Mucosa of rectum (tissue), 2 donors: ENCODE measurements at regions not wholly inside any gene's neighbourhood (a gene's known extent, or its start where the extent isn't known, plus 50 kb on each side); places are given as distances from the start of the nearest gene placed in this dataset.

Experiments used
- H3K27ac ChIP-seq, 2 donors: one replicate each; pipeline ENCODE4 v1.7.0; 2013; ENCODE audit warnings: inconsistent platforms in 2 of 2, low read depth in 2 of 2, low read length in 2 of 2
- H3K27me3 ChIP-seq, 2 donors: one replicate each; pipeline ENCODE4 v1.7.0; 2013; ENCODE audit warnings: low read length in 2 of 2; ENCODE audit not compliant: control insufficient read depth in 2 of 2, insufficient read depth in 2 of 2
- H3K36me3 ChIP-seq, 2 donors: one replicate each; pipeline ENCODE4 v1.7.0; 2013; ENCODE audit warnings: low read length in 2 of 2; ENCODE audit not compliant: control insufficient read depth in 2 of 2, insufficient read depth in 2 of 2
- H3K4me1 ChIP-seq, 2 donors: one replicate each; pipeline ENCODE4 v1.7.0; 2013; ENCODE audit warnings: low read length in 2 of 2, mild to moderate bottlenecking in 1 of 2; ENCODE audit not compliant: control insufficient read depth in 2 of 2, insufficient read depth in 2 of 2
- H3K4me3 ChIP-seq, 2 donors: one replicate each; pipeline ENCODE4 v1.7.0; 2013; ENCODE audit warnings: low read length in 2 of 2
- H3K9ac ChIP-seq, 2 donors: one replicate each; pipeline ENCODE4 v1.7.0; 2013; ENCODE audit warnings: low read length in 2 of 2, low read depth in 1 of 2, mild to moderate bottlenecking in 1 of 2
- H3K9me3 ChIP-seq, 2 donors: one replicate each; pipeline ENCODE4 v1.7.0; 2013; ENCODE audit warnings: low read length in 2 of 2; ENCODE audit not compliant: control insufficient read depth in 2 of 2
- donor health status: healthy.
- donor health status: Normal muscosa, but diverticular disease.

GRCh38 chr14:83096092-83096491, 1562.4 kb upstream of the SEL1L start:
- Histone ChIP-seq H3K4me1 (no peaks in the 10 kb centered on the region), H3K36me3 (no peaks in the 10 kb centered on the region), H3K9me3 (no peaks in the 10 kb centered on the region), H3K4me3 (no peak overlapping the region), H3K27me3 (no peaks in the 10 kb centered on the region), H3K27ac (no peak overlapping the region), H3K9ac (no peak overlapping the region)

DNA sequence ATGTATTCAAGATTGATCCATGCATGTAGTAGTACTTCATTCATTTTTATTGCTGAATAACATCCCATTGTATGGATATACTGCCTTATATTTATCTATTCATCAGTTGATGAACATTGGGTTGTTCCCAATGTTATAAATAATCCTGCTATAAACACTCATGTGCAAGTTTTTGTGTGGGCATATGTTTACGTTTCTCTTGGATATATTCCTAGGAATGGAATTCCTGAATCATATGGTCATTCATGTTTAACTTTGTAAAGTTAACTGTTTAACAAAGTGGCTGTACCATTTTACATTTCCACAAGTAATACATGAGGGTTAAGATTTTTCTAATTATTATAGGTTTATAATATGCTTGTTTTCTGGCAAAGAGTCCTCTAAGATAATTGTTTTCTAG, 1568.2 kb upstream of the SEL1L start:
- Histone ChIP-seq H3K9ac (no peak overlapping the region), H3K36me3 (no peaks in the 10 kb centered on the region), H3K9me3 (peaks cover 0 to 3% of the 10 kb centered on the region in 2 donors), H3K4me3 (no peak overlapping the region), H3K27me3 (no peaks in the 10 kb centered on the region), H3K4me1 (no peaks in the 10 kb centered on the region), H3K27ac (no peak overlapping the region)

DNA sequence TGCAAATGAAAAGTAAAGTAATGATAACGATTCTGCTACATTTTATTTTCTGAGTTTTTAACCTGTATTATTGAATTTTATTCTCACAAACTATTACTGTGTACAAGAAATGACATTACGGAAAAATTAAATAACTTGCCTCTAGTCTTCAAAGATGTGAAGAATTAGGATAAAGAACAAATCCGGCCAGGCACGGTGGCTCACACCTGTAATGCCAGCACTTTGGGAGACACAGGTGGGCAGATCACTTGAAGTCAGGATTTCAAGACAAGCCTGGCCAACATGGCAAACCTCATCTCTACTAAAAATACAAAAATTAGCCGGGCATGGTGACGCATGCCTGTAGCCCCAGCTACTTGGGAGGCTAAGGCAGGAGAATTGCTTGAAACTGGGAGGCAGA, 1584.4 kb upstream of the SEL1L start:
- peaks cover 0 to 3% of the 10 kb centered on the region in 2 donors for H3K9me3 ChIP-seq
- H3K36me3 ChIP-seq: no peaks in the 10 kb centered on the region
- no peaks in the 10 kb centered on the region for H3K27me3 ChIP-seq
- H3K4me3 ChIP-seq: no peak overlapping the region
- no peaks in the 10 kb centered on the region for H3K4me1 ChIP-seq
- H3K9ac ChIP-seq: no peak overlapping the region
- H3K27ac ChIP-seq: no peak overlapping the region

DNA sequence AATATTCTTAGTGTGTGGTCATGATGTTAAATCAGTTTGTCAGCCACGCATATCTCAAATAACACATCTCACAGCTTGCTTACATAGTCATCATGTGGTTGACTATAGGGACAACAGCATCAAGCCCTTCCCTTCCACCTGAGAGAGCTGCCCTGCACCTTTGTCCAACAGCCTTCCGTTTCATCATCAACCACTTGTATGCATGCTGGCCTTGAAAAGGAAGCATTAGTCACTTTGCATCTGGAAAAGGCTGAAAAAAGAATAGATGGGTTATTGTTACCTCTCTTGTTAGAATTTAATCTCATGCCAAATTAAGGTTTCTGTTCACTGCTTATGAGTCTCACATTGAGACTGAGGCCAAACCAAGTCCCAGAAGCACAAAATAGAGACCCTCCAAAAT, 1586.5 kb upstream of the SEL1L start:
- H3K9ac ChIP-seq: no peak overlapping the region
- H3K27ac ChIP-seq: no peak overlapping the region
- H3K4me1 ChIP-seq: no peaks in the 10 kb centered on the region
- H3K36me3 ChIP-seq: no peaks in the 10 kb centered on the region
- peaks cover 0 to 1% of the 10 kb centered on the region in 2 donors for H3K9me3 ChIP-seq
- H3K4me3 ChIP-seq: no peak overlapping the region
- no peaks in the 10 kb centered on the region for H3K27me3 ChIP-seq

DNA sequence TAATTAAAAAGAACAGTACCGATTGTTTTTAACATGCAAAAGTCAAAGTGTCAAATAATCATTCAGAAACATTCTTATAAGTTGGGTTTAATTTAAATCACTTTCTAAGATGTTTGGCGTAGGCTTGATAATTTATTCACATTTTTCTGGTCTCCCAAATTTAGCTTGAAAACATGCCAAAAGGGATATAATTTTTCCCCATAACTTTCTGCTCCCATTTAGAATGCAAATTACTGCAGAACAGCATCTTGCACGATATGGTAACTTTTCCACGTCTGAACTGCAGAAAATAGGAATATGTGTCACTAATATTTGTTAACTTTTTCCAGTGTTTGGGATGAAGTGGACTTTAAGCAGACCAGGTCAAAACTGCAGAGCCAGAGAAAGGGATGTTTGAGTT, 1592.4 kb upstream of the SEL1L start:
- Histone ChIP-seq H3K4me3 (no peak overlapping the region), H3K9me3 (peaks cover 0 to 2% of the 10 kb centered on the region in 2 donors), H3K4me1 (no peaks in the 10 kb centered on the region), H3K27ac (no peak overlapping the region), H3K27me3 (no peaks in the 10 kb centered on the region), H3K36me3 (no peaks in the 10 kb centered on the region), H3K9ac (no peak overlapping the region)

- Histone ChIP-seq H3K4me1 (no peaks in the 10 kb centered on the region), H3K9ac (no peak overlapping the region), H3K27ac (no peak overlapping the region), H3K9me3 (peaks cover 0 to 2% of the 10 kb centered on the region in 2 donors), H3K27me3 (no peaks in the 10 kb centered on the region), H3K4me3 (no peak overlapping the region), H3K36me3 (no peaks in the 10 kb centered on the region)
Observed at GRCh38 chr14:83128783-83129182, 1595.1 kb upstream of the SEL1L start.

DNA sequence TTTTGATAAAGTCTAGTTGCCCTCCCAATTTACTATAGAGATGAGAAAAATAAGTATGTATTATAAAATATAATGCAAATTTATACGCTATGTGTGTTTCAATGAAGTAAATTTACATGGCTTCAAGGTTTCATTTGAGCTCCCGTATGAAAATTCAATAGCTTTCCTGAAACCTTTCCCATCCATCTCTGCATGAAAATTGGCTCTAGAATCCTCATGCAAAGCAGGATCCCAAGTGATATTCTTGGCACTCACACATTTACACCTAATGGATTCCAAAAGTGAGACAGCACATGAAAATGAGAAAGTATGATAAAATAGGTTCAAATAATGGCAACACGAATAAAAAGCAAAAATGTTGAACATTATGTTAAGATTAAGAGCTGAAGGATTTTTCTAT, 1595.8 kb upstream of the SEL1L start:
- no peaks in the 10 kb centered on the region for H3K36me3 ChIP-seq

GRCh38 chr14:83133981-83134645, 1600.5 kb upstream of the SEL1L start:
- H3K4me3 ChIP-seq: no peak overlapping the region
- H3K27ac ChIP-seq: no peak overlapping the region
- H3K27me3 ChIP-seq: no peaks in the 10 kb centered on the region
- H3K9ac ChIP-seq: no peak overlapping the region
- H3K4me1 ChIP-seq: no peaks in the 10 kb centered on the region
- no peaks in the 10 kb centered on the region for H3K36me3 ChIP-seq
- H3K9me3 ChIP-seq: no peaks in the 10 kb centered on the region

More for the DNA sequence above, 1595.8 kb upstream of the SEL1L start:
- Histone ChIP-seq H3K9ac (no peak overlapping the region), H3K4me3 (no peak overlapping the region), H3K9me3 (peaks cover 0 to 2% of the 10 kb centered on the region in 2 donors), H3K4me1 (no peaks in the 10 kb centered on the region), H3K27me3 (no peaks in the 10 kb centered on the region), H3K27ac (no peak overlapping the region)

GRCh38 chr14:83140756-83141155, 1607.1 kb upstream of the SEL1L start:
- no peaks in the 10 kb centered on the region for H3K9me3 ChIP-seq
- no peaks in the 10 kb centered on the region for H3K4me1 ChIP-seq
- H3K4me3 ChIP-seq: no peak overlapping the region
- H3K36me3 ChIP-seq: no peaks in the 10 kb centered on the region
- no peak overlapping the region for H3K27ac ChIP-seq
- no peak overlapping the region for H3K9ac ChIP-seq
- H3K27me3 ChIP-seq: no peaks in the 10 kb centered on the region

DNA sequence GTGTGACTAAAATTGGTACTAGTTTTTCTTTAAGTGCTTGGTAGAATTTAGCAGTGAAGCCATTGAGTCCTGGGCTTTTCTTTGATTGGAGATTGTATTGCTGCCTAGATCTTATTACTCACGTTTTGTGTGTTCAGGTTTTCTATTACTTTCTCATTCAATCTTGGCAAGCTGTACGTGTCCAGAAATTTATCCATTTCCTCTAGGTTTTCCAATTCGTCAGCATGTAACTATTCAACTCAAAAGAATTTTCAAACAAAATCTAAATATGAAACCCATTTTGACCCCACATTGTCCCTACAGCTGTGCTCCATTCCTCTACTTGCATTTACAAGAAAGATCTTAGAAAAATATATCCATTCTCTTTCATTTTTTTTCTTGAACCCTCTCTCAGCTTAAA, 1613.4 kb upstream of the SEL1L start:
- Histone ChIP-seq H3K4me3 (no peak overlapping the region), H3K9me3 (peaks cover 0 to 4% of the 10 kb centered on the region in 2 donors), H3K9ac (no peak overlapping the region), H3K27ac (no peak overlapping the region), H3K36me3 (no peaks in the 10 kb centered on the region), H3K4me1 (no peaks in the 10 kb centered on the region), H3K27me3 (no peaks in the 10 kb centered on the region)

GRCh38 chr14:83151571-83151970, 1617.9 kb upstream of the SEL1L start:
- Histone ChIP-seq H3K27ac (no peak overlapping the region), H3K4me1 (no peaks in the 10 kb centered on the region), H3K36me3 (no peaks in the 10 kb centered on the region), H3K9ac (no peak overlapping the region), H3K4me3 (no peak overlapping the region), H3K27me3 (no peaks in the 10 kb centered on the region), H3K9me3 (peaks cover 0 to 4% of the 10 kb centered on the region in 2 donors)
